GM23248 (cell line): ENCODE measurements at regions not wholly inside any gene's neighbourhood (a gene's known extent, or its start where the extent isn't known, plus 50 kb on each side); places are given as distances from the start of the nearest gene placed in this dataset.

Experiments
- EZH2 ChIP-seq: fragments of 200-600 bp; sonication (generic); IDR thresholded peaks from 2 replicates; pipeline ENCODE4 v1.6.1; 2018; ENCODE audit warnings: antibody characterized with exemption, mild to moderate bottlenecking; ENCODE audit not compliant: insufficient read depth, poor library complexity, severe bottlenecking
- EZH2phosphoT487 ChIP-seq: fragments of 200-600 bp; sonication (generic); IDR thresholded peaks from 2 replicates; pipeline ENCODE4 v1.6.1; 2018; ENCODE audit warnings: antibody characterized with exemption, moderate library complexity, mild to moderate bottlenecking, low read depth; ENCODE audit not compliant: insufficient read depth

DNA sequence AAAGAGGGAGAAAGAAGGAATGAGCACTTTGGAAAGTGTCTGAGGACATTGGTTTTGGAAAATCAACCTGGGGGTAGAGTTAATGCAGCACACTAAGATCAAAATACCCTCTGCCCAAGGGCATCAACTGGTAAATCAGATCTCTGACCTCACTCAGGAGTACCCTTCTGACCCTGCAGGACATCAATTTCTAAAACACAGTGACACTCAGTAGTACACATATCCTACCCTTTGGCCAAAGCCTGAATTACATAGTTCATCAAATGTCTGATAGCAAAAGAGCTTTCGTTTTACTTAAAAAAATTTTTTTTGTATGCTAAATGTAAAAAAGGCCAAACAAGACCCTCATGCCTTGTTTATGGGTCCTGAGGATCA lies 118.4 kb upstream of the CTNNA2 start:
- no peak for TF ChIP-seq EZH2
- no peak for TF ChIP-seq EZH2phosphoT487
